Pancreas (tissue), 10 donors: ENCODE measurements at regions not wholly inside any gene's neighbourhood (a gene's known extent, or its start where the extent isn't known, plus 50 kb on each side); places are given as distances from the start of the nearest gene placed in this dataset.
A peak's percentile ranks its signal among the peaks of the same experiment; 100 is the strongest.
"Not testable (repeated sequence)": the region's sequence is repeated elsewhere in the genome, so short reads cannot be mapped to it uniquely, and the experiment has no call there.

ENCODE experiments used
- ATAC-seq, 4 donors: fragments of 200-7000 bp; cut with Tn5 transposase; one replicate each; pipeline versions ENCODE4 v1.8.0 to v1.9.1; 2020; ENCODE audit warnings: mild to moderate bottlenecking in 4 of 4, moderate library complexity in 4 of 4
- DNase-seq, 6 donors: peaks; one replicate each; pipeline ENCODE4 v3.0.0-alpha.2; 2020
- FAIRE-seq: peaks from 2 replicates; lab custom pipeline; 2012; peaks lifted over from hg19 to GRCh38; lab: Jason Lieb, UNC
- H3K27ac ChIP-seq, 4 donors: fragments of 200-600 bp; sonication (generic); 1 replicate in 3 of 4; 2 replicates in 1 of 4; pipeline versions ENCODE4 v1.5.0 to v1.8.0; 2020
- H3K27me3 ChIP-seq, 4 donors: fragments of 200-600 bp; one replicate each; pipeline ENCODE4 v1.8.0; 2021
- H3K36me3 ChIP-seq, 3 donors: fragments of 200-600 bp; sonication (generic) in 1 of 3; one replicate each; pipeline versions ENCODE4 v1.5.0 to v1.8.0; 2020 to 2021
- H3K4me1 ChIP-seq, 3 donors: fragments of 200-600 bp; one replicate each; pipeline ENCODE4 v1.8.0; 2021
- H3K4me3 ChIP-seq, 4 donors: fragments of 200-600 bp; sonication (generic) in 2 of 4; one replicate each; pipeline versions ENCODE4 v1.5.0 to v1.8.0; 2020 to 2021
- H3K9me3 ChIP-seq, 4 donors: fragments of 200-600 bp; one replicate each; pipeline ENCODE4 v1.8.0; 2021
- WGBS, 2 donors: extraction: QIAGEN DNeasy Blood & Tissue Kit; methylation state at CpG; one replicate each; pipeline ENCODE4 v1.1.7; 2013; 5-methylcytosine and 5-hydroxymethylcytosine counted together
- intact Hi-C, 3 donors: fragments of 100-400 bp; cut with DNase I; formaldehyde crosslinking; loops; one replicate each; pipeline versions ENCODE4 v1.11.1 to v1.14.2; 2022
- TF ChIP-seq, protein P1 (sequence below), 4 donors: fragments of 200-600 bp; sonication (generic) in 3 of 4; IDR thresholded peaks; one replicate each; pipeline versions ENCODE4 v1.5.0 to v1.8.0; 2021; ENCODE audit warnings: antibody characterized with exemption in 4 of 4
- donor health status: healthy with polysubstance abuse.
- donor health status: DM: no; HTN: no; CAD: no; lungs with moderate emphysema.
- donor health status: DM: no; HTN: no; CAD: no.
- donor health status: control.
- donor health status: control.
- donor health status: Bipolar disorder and iron deficiency.
- donor health status: DM: yes; HTN: yes; CAD: no.
- donor health status: DM: no; HTN: no; CAD: no.
- donor health status: DM: no; HTN: no; CAD: no.
- donor health status: DM: yes; HTN: yes; CAD: no.

DNA sequence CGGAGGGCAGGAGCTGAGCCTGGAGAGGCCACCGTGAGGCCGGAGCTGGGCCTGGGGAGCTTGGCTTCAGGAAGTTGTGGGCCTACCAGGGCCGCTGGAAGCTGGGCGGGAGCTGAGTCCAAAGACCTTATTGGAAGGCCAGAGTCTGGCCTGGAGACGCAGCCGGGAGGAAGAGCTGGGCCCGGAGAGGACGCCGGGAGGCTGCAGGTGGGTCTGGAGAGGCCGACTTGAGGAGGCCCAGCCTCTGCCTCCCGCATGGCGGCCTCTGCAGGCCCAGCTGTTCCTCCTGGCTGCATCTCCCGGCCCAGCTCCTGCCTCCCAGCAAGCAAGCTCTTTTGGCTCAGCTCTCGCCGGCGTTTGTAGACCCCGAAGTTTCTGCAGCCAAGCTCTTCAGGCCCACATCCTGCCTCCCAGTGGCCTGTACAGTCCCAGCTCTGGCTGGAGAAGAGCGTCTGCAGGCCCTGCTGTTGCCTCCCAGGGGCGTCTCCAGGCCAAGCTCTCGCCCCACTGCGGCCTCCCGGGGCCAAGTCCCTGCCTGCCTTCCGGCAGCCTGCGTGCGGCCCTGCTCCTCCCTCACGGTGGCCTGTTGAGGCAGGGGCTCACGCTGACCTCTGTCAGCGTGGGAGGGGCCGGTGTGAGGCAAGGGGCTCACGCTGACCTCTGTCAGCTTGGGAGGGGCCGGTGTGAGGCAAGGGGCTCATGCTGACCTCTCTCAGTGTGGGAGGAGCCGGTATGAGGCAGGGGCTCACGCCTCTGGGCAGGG lies 70.4 kb upstream of the COBL start:
- H3K4me3 ChIP-seq, H3K36me3 ChIP-seq, FAIRE-seq, intact Hi-C loops, DNase-seq, ATAC-seq, H3K27ac ChIP-seq, H3K9me3 ChIP-seq, H3K4me1 ChIP-seq, H3K27me3 ChIP-seq: not testable (repeated sequence)
- 93 to 94% methylated on average over 26 to 34 of the region's 34 CpGs for WGBS, 2 donors

DNA sequence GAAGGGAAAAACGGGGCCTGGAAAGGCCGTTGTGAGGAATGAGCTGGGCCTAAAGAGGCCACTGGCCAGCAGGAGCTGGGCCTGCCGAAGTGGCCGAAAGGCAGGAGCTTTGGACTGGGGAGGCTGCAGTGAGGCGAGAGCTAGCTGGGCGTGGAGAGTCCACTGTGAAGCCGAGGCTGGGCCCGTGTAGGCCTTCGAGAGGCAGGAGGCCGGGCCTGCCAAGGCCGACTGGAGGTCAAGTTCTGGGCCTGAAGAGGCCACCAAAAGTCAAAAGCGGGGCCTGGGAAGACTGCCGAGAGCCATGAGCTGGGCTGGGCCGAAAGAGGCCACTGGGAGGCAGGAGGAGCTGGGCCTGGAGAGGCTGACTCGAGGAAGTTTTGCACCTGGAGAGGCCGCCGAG lies 69.6 kb upstream of the COBL start:
- H3K9me3 ChIP-seq, H3K4me3 ChIP-seq, DNase-seq, H3K27ac ChIP-seq, FAIRE-seq, ATAC-seq, H3K27me3 ChIP-seq, intact Hi-C loops, H3K36me3 ChIP-seq, H3K4me1 ChIP-seq: not testable (repeated sequence)
- 89 to 95% methylated on average over 11 to 12 of the region's 17 CpGs for WGBS, 2 donors

DNA sequence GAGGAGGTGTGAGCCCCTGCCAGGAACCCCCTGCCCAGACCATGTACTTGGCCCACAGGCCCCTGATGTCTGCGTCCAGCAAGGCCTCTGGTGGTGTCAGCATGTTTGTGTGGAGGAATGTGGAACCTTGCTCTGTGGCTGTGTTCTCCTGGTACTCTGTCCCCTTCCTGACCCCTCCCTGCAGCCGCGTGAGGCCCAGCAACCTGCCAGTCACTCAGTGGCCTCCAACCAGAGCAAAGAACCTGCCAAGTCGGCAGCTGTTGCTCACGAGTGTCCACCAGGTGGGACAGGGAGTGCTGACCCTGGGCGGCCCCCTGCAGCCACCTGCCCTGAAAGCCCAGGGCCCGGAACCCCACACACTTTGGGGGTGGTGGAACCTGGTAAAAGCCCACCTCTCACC lies 65.6 kb upstream of the COBL start:
- H3K4me3 ChIP-seq, H3K27ac ChIP-seq, H3K4me1 ChIP-seq, H3K27me3 ChIP-seq, ATAC-seq, DNase-seq, H3K36me3 ChIP-seq, H3K9me3 ChIP-seq, FAIRE-seq, intact Hi-C loops: not testable (repeated sequence)
- WGBS, 2 donors = 60 to 68% methylated on average over 7 of the region's 7 CpGs

DNA sequence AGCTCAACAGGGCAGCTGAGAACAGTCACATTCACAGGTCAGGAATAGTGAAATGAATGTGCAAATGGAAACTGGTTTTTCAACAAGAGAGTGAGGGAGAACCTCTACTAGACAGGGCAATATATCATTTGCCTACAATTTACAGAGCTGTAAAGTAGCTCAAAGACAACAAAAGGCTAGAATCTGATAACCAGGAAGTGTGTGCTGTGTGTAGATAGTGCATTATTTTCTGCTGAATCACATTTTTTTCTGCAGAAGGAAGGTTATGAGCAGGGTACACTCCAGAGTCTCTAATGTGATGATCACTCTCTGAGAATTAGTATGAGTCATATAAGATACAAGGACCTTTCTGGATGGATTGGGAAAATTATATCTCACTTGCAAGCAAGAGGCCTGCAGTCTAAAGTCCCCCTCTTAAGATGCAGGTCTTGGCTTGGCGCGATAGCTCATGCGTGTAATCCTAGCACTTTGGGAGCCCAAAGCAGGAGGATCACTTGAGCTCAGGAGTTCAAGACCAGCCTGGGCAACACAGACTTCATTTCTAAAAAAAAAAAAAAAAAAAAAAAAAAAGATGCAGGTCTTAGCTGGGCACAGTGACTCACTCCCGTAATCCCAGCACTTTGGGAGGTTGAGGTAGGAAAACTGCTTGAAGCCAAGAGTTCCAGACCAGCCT lies 59.9 kb upstream of the COBL start:
- DNase-seq = no peak
- WGBS, 2 donors = 89 to 94% methylated on average over 4 of the region's 4 CpGs

DNA sequence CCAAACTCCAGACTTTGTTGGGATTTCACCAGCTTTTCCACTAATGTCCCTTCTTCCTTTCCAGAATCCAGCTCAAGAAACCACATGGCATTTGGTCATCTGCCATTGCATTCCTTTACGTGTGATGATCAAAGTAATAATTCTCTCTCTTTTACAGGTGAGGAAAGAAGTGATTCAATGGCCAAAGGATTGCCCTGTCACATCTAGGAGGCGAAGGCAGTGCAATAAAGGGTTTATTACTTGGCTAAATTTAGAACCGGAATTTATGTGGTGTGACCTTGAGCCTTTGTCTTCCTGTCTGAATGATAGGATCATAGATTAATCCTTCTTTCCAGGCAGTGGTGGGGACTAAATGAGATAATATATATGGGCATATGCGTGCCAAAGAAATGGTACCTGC lies 58.3 kb upstream of the COBL start:
- intact Hi-C loops = no loop called here
- FAIRE-seq = no peak
- TF ChIP-seq, protein P1, sequence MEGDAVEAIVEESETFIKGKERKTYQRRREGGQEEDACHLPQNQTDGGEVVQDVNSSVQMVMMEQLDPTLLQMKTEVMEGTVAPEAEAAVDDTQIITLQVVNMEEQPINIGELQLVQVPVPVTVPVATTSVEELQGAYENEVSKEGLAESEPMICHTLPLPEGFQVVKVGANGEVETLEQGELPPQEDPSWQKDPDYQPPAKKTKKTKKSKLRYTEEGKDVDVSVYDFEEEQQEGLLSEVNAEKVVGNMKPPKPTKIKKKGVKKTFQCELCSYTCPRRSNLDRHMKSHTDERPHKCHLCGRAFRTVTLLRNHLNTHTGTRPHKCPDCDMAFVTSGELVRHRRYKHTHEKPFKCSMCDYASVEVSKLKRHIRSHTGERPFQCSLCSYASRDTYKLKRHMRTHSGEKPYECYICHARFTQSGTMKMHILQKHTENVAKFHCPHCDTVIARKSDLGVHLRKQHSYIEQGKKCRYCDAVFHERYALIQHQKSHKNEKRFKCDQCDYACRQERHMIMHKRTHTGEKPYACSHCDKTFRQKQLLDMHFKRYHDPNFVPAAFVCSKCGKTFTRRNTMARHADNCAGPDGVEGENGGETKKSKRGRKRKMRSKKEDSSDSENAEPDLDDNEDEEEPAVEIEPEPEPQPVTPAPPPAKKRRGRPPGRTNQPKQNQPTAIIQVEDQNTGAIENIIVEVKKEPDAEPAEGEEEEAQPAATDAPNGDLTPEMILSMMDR (IDR thresholded peaks at IDR 0.05) = no peak
- Histone ChIP-seq H3K4me3 (no peak overlapping the region), H3K27me3 (no peaks in the 10 kb centered on the region), H3K36me3 (no peaks in the 10 kb centered on the region), H3K27ac (no peak overlapping the region), H3K9me3 (no peaks in the 10 kb centered on the region), H3K4me1 (no peaks in the 10 kb centered on the region)
- DNase-seq = no peak
- ATAC-seq = no peak
- WGBS, 2 donors = 55 to 56% methylated on average over 4 of the region's 4 CpGs

More for the DNA sequence above, 59.9 kb upstream of the COBL start:
- peak overlapping the region in 1 of 4 donors; percentile 42 for H3K27ac ChIP-seq
- ATAC-seq (peak; percentile 43 to 88 (median 78)), FAIRE-seq (no peak)
- no peak overlapping the region for H3K4me3 ChIP-seq
- TF ChIP-seq, protein P1 (IDR thresholded peaks at IDR 0.05) = no peak
- H3K9me3 ChIP-seq = no peaks in the 10 kb centered on the region
- H3K36me3 ChIP-seq = no peaks in the 10 kb centered on the region
- no peaks in the 10 kb centered on the region for H3K27me3 ChIP-seq
- no peaks in the 10 kb centered on the region for H3K4me1 ChIP-seq
- intact Hi-C loops = no loop called here

DNA sequence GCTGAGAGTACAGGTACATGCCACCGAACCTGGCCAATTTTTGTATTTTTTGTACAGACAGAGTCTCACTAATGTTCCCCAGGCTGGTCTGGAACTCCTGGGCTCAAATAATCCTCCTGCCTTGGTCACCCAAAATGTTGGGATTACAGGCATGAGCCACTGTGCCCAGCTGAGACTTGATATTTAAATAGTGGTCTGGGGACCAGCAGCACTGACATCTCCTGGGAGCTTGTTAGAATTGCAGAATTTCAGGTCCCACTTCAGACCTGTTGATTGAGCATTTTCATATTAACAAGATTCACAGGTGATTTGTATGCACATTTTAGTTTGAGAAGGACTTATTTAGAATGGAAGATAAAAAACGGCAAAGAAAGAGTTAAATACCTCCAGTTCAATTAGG lies 57.0 kb upstream of the COBL start:
- ATAC-seq = peak in 1 of 4 donors; percentile 39
- H3K36me3 ChIP-seq, H3K4me1 ChIP-seq, intact Hi-C loops, FAIRE-seq, DNase-seq, H3K4me3 ChIP-seq, H3K9me3 ChIP-seq, H3K27ac ChIP-seq, H3K27me3 ChIP-seq: not testable (repeated sequence)
- 49 to 61% methylated on average over 2 of the region's 2 CpGs for WGBS, 2 donors
